ENCODE measurements at regions not wholly inside any gene's neighbourhood (a gene's known extent, or its start where the extent isn't known, plus 50 kb on each side); places are given as distances from the start of the nearest gene placed in this dataset.
"Not testable (repeated sequence)": the region's sequence is repeated elsewhere in the genome, so short reads cannot be mapped to it uniquely, and the experiment has no call there.

- H3K27me3 Mint-ChIP-seq; H3K27ac Mint-ChIP-seq; H3K4me1 Mint-ChIP-seq (ENCODE audit: low read depth); intact Hi-C loops (cut with micrococcal nuclease); H3K36me3 Mint-ChIP-seq (ENCODE audit: low read depth); H3K4me3 Mint-ChIP-seq: not testable (repeated sequence)
- peaks cover 11% of the 10 kb centered on the region for H3K9me3 Mint-ChIP-seq
Observed at GRCh38 chr9:62877987-62878386, 1688.2 kb downstream of the SPATA31A7 start.

GRCh38 chr9:62880453-62880852 is 1690.6 kb downstream of the SPATA31A7 start:
- peaks cover 11% of the 10 kb centered on the region for H3K9me3 Mint-ChIP-seq
- intact Hi-C loops (cut with micrococcal nuclease); H3K27me3 Mint-ChIP-seq: not testable (repeated sequence)

GRCh38 chr9:62880971-62881370 is 1691.1 kb downstream of the SPATA31A7 start:
- H3K27me3 Mint-ChIP-seq; intact Hi-C loops (cut with micrococcal nuclease); H3K27ac Mint-ChIP-seq; H3K4me3 Mint-ChIP-seq; H3K36me3 Mint-ChIP-seq (ENCODE audit: low read depth); H3K4me1 Mint-ChIP-seq (ENCODE audit: low read depth): not testable (repeated sequence)
- peaks cover 11% of the 10 kb centered on the region for H3K9me3 Mint-ChIP-seq

More at GRCh38 chr9:62880453-62880852, 1690.6 kb downstream of the SPATA31A7 start:
- H3K4me3 Mint-ChIP-seq; H3K4me1 Mint-ChIP-seq (ENCODE audit: low read depth); H3K36me3 Mint-ChIP-seq (ENCODE audit: low read depth); H3K27ac Mint-ChIP-seq: not testable (repeated sequence)

- H3K4me3 Mint-ChIP-seq; H3K36me3 Mint-ChIP-seq (ENCODE audit: low read depth); H3K27me3 Mint-ChIP-seq; H3K4me1 Mint-ChIP-seq (ENCODE audit: low read depth); H3K27ac Mint-ChIP-seq; intact Hi-C loops (cut with micrococcal nuclease): not testable (repeated sequence)
- H3K9me3 Mint-ChIP-seq: peaks cover 11% of the 10 kb centered on the region
Observed at GRCh38 chr9:62881811-62882210, 1692.0 kb downstream of the SPATA31A7 start.

- H3K4me3 Mint-ChIP-seq; H3K9me3 Mint-ChIP-seq; H3K27ac Mint-ChIP-seq; H3K4me1 Mint-ChIP-seq (ENCODE audit: low read depth); H3K36me3 Mint-ChIP-seq (ENCODE audit: low read depth); H3K27me3 Mint-ChIP-seq; intact Hi-C loops (cut with micrococcal nuclease): not testable (repeated sequence)
Observed at GRCh38 chr9:62882717-62883116, 1692.9 kb downstream of the SPATA31A7 start.

GRCh38 chr9:62896692-62897091 is 1706.9 kb downstream of the SPATA31A7 start:
- H3K9me3 Mint-ChIP-seq; intact Hi-C loops (cut with micrococcal nuclease); H3K4me3 Mint-ChIP-seq; H3K27me3 Mint-ChIP-seq; H3K27ac Mint-ChIP-seq; H3K36me3 Mint-ChIP-seq (ENCODE audit: low read depth); H3K4me1 Mint-ChIP-seq (ENCODE audit: low read depth): not testable (repeated sequence)

GRCh38 chr9:62897411-62898225 is 1707.8 kb downstream of the SPATA31A7 start:
- H3K4me1 Mint-ChIP-seq (ENCODE audit: low read depth); H3K27me3 Mint-ChIP-seq; H3K36me3 Mint-ChIP-seq (ENCODE audit: low read depth); intact Hi-C loops (cut with micrococcal nuclease); H3K9me3 Mint-ChIP-seq: not testable (repeated sequence)
- Mint-ChIP-seq H3K27ac (peak overlapping the region; percentile 22), H3K4me3 (peak overlapping the region; percentile 63)

- H3K27ac Mint-ChIP-seq; H3K27me3 Mint-ChIP-seq; H3K36me3 Mint-ChIP-seq (ENCODE audit: low read depth); H3K4me3 Mint-ChIP-seq; intact Hi-C loops (cut with micrococcal nuclease); H3K9me3 Mint-ChIP-seq; H3K4me1 Mint-ChIP-seq (ENCODE audit: low read depth): not testable (repeated sequence)
Observed at GRCh38 chr9:62899666-62900065, 1709.8 kb downstream of the SPATA31A7 start.

- H3K9me3 Mint-ChIP-seq; H3K27me3 Mint-ChIP-seq; H3K4me1 Mint-ChIP-seq (ENCODE audit: low read depth); H3K27ac Mint-ChIP-seq; H3K4me3 Mint-ChIP-seq; intact Hi-C loops (cut with micrococcal nuclease); H3K36me3 Mint-ChIP-seq (ENCODE audit: low read depth): not testable (repeated sequence)
Observed at GRCh38 chr9:62904061-62904460, 1714.2 kb downstream of the SPATA31A7 start.

- H3K4me3 Mint-ChIP-seq; H3K9me3 Mint-ChIP-seq; H3K27ac Mint-ChIP-seq; H3K4me1 Mint-ChIP-seq (ENCODE audit: low read depth); H3K27me3 Mint-ChIP-seq; intact Hi-C loops (cut with micrococcal nuclease); H3K36me3 Mint-ChIP-seq (ENCODE audit: low read depth): not testable (repeated sequence)
Observed at GRCh38 chr9:62905722-62906121, 1715.9 kb downstream of the SPATA31A7 start.

- H3K27ac Mint-ChIP-seq; H3K27me3 Mint-ChIP-seq; H3K9me3 Mint-ChIP-seq; intact Hi-C loops (cut with micrococcal nuclease); H3K4me3 Mint-ChIP-seq; H3K4me1 Mint-ChIP-seq (ENCODE audit: low read depth); H3K36me3 Mint-ChIP-seq (ENCODE audit: low read depth): not testable (repeated sequence)
Observed at GRCh38 chr9:62907866-62908265, 1718.0 kb downstream of the SPATA31A7 start.

- H3K4me1 Mint-ChIP-seq (ENCODE audit: low read depth); intact Hi-C loops (cut with micrococcal nuclease); H3K27me3 Mint-ChIP-seq; H3K27ac Mint-ChIP-seq; H3K9me3 Mint-ChIP-seq; H3K4me3 Mint-ChIP-seq; H3K36me3 Mint-ChIP-seq (ENCODE audit: low read depth): not testable (repeated sequence)
Observed at GRCh38 chr9:62908271-62908670, 1718.4 kb downstream of the SPATA31A7 start.

GRCh38 chr9:62909447-62909846 is 1719.6 kb downstream of the SPATA31A7 start:
- H3K4me1 Mint-ChIP-seq (ENCODE audit: low read depth); H3K4me3 Mint-ChIP-seq; H3K27ac Mint-ChIP-seq; H3K9me3 Mint-ChIP-seq; intact Hi-C loops (cut with micrococcal nuclease); H3K36me3 Mint-ChIP-seq (ENCODE audit: low read depth); H3K27me3 Mint-ChIP-seq: not testable (repeated sequence)

GRCh38 chr9:62912278-62912677 is 1722.4 kb downstream of the SPATA31A7 start:
- H3K4me1 Mint-ChIP-seq (ENCODE audit: low read depth); H3K27me3 Mint-ChIP-seq; H3K36me3 Mint-ChIP-seq (ENCODE audit: low read depth); intact Hi-C loops (cut with micrococcal nuclease); H3K27ac Mint-ChIP-seq; H3K9me3 Mint-ChIP-seq; H3K4me3 Mint-ChIP-seq: not testable (repeated sequence)

GRCh38 chr9:62915168-62915567 is 1725.3 kb downstream of the SPATA31A7 start:
- H3K27ac Mint-ChIP-seq; H3K36me3 Mint-ChIP-seq (ENCODE audit: low read depth); H3K27me3 Mint-ChIP-seq; H3K9me3 Mint-ChIP-seq; intact Hi-C loops (cut with micrococcal nuclease); H3K4me3 Mint-ChIP-seq; H3K4me1 Mint-ChIP-seq (ENCODE audit: low read depth): not testable (repeated sequence)

Measured in dendritic cell treated with granulocyte-macrophage colony-stimulating factor and Interleukin-4, amounts not matched to agents 40 ng/mL and 50 ng/mL, for 4 days (primary cell).